ENCODE measurements at regions not wholly inside any gene's neighbourhood (a gene's known extent, or its start where the extent isn't known, plus 50 kb on each side); places are given as distances from the start of the nearest gene placed in this dataset.

DNA sequence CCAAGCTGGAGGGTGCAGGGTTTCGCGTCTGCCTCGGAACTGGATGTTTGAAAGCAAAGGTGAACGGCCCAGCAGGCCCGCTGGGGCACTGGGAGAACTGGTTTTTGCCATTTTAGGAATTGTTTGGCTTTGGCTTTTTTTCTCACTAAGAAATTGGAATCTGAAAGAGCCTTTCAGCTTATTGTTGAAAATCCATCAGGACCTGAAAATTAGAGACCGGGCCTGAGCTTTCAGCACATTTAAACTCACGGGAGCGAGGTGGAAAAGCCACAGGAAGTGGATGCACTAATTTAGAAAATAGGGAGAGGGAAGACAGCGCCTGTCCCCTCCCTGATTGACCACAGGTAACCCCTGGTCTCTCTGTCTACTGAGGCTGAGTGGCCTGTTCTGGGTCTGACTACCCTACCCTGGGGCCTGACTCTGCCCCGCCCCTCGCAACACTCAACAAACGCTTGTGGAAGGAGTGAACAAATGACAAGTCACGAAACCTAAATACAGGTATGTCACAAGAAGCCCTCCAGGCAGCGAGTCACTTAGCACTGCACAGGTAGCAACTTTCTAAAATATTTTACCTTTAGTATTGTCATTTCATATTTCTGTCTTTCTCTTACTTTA lies 100.3 kb upstream of the MBOAT2 start:
- intact Hi-C loops (cut with micrococcal nuclease; ENCODE audit: unreplicated experiment) = no loop called here
- no peak overlapping the region; a peak in 1 of 6 replicates for H3K4me3 ChIP-seq (replicated peaks in 1 of 3; ENCODE audit: insufficient read depth in 1 of 3, low read depth in 2 of 3, low read length in 3 of 3)
- WGBS (ENCODE audit: low lambda C conversion rate) = 53% methylated on average over 14 of the region's 14 CpGs
- no peak overlapping the region for H3K27ac ChIP-seq (ENCODE audit: extremely low read length, insufficient read depth, low read length)
- H3K9ac ChIP-seq (ENCODE audit: insufficient read depth, low read depth, low read length) = no peak overlapping the region
- ChIA-PET CTCF (ENCODE audit: low intra/inter-chr PET ratio, low total read pairs) (no interaction called here), POLR2A (no interaction called here)
- peaks cover 28% of the 10 kb centered on the region for H3K4me1 ChIP-seq (ENCODE audit: insufficient read depth, low read length)
- no peaks in the 10 kb centered on the region for H3K9me3 ChIP-seq (ENCODE audit: low read length)
- no peaks in the 10 kb centered on the region for H4K20me1 ChIP-seq (ENCODE audit: insufficient read depth, low read length)
- TF ChIP-seq ZNF850 (CRISPR knock-in tag; conservative IDR thresholded peaks at IDR 0.05) = no peak
- no peak for TF ChIP-seq RXRB (CRISPR knock-in tag; IDR thresholded peaks at IDR 0.05; ENCODE audit: borderline replicate concordance)
- TF ChIP-seq EZH2 (conservative IDR thresholded peaks at IDR 0.05; ENCODE audit: low read depth, low read length) = no peak
- TF ChIP-seq CHD4 (IDR thresholded peaks at IDR 0.05; ENCODE audit: borderline replicate concordance, low read length) = no peak
- no peak for TF ChIP-seq ONECUT2 (CRISPR knock-in tag; IDR thresholded peaks at IDR 0.05)
- TF ChIP-seq CCAR2 (optimal IDR thresholded peaks at IDR 0.05; ENCODE audit: low read depth, low read length) = no peak
- TF ChIP-seq THRA (CRISPR knock-in tag; IDR thresholded peaks at IDR 0.05; ENCODE audit: borderline replicate concordance) = no peak
- no peak for TF ChIP-seq DPF2 (CRISPR knock-in tag; IDR thresholded peaks at IDR 0.05; ENCODE audit: borderline replicate concordance, low read depth)
- no peak for TF ChIP-seq JUN (CRISPR knock-in tag; IDR thresholded peaks at IDR 0.05)
- H3K36me3 ChIP-seq (replicated peaks in 1 of 2; ENCODE audit: control insufficient read depth in 1 of 2, insufficient read depth in 2 of 2, low read length in 2 of 2) = no peaks in the 10 kb centered on the region
- no peak for FAIRE-seq
- H3K79me2 ChIP-seq (ENCODE audit: insufficient read depth, low read length) = no peaks in the 10 kb centered on the region
- H3K27me3 ChIP-seq (ENCODE audit: control insufficient read depth in 1 of 2, insufficient read depth in 2 of 2, low read length in 2 of 2) = peaks cover 11 to 69% of the 10 kb centered on the region in 2 experiments
- H2AFZ ChIP-seq (ENCODE audit: low read length) = no peak overlapping the region
- H3K4me2 ChIP-seq (ENCODE audit: low read depth, low read length) = peak overlapping the region; percentile 60; the same call in 1 of the 2 replicates
- no peak for DNase-seq (ENCODE audit: low spot score)
- ATAC-seq = no peak
- in situ Hi-C loops (cut with HindIII; ENCODE audit: extremely low pct_ligation_motif_present, low pct_unique_long_range_greater_than_20kb) = no loop called here
- no TSS peak for BruUV-seq (replicated peaks)

All from HepG2 (cell line).